ENCODE measurements at regions not wholly inside any gene's neighbourhood (a gene's known extent, or its start where the extent isn't known, plus 50 kb on each side); places are given as distances from the start of the nearest gene placed in this dataset.
A peak's percentile ranks its signal among the peaks of the same experiment; 100 is the strongest.

GRCh38 chrX:46447384-46447783, 97.8 kb downstream of the ZNF674 start:
- ATAC-seq, result no peak
- intact Hi-C loops (cut with micrococcal nuclease), result no loop called here

GRCh38 chrX:46446727-46447378, 98.4 kb downstream of the ZNF674 start:
- DNase-seq, result peak; percentile 91
- ATAC-seq, result peak; percentile 100
- intact Hi-C loops (cut with micrococcal nuclease), result no loop called here

More at GRCh38 chrX:46447384-46447783, 97.8 kb downstream of the ZNF674 start:
- no peak for DNase-seq

- ATAC-seq (no peak), DNase-seq (no peak)
- intact Hi-C loops (cut with micrococcal nuclease), result no loop called here
Measured at GRCh38 chrX:46444011-46444410, 101.2 kb downstream of the ZNF674 start.

GRCh38 chrX:46436744-46437143, 108.5 kb downstream of the ZNF674 start:
- no peak for DNase-seq
- intact Hi-C loops (cut with micrococcal nuclease), result no loop called here
- ATAC-seq, result no peak

- ATAC-seq (no peak), DNase-seq (no peak)
- intact Hi-C loops (cut with micrococcal nuclease), result no loop called here
Measured at GRCh38 chrX:46433892-46434291, 111.3 kb downstream of the ZNF674 start.

GRCh38 chrX:46408553-46409407, 136.4 kb downstream of the ZNF674 start:
- intact Hi-C loops (cut with micrococcal nuclease), result no loop called here
- ATAC-seq, result no peak
- DNase-seq, result peak; percentile 75

GRCh38 chrX:46407753-46408130, 137.5 kb downstream of the ZNF674 start:
- intact Hi-C loops (cut with micrococcal nuclease), result no loop called here
- DNase-seq (no peak), ATAC-seq (no peak)

- no peak for ATAC-seq
- intact Hi-C loops (cut with micrococcal nuclease), result no loop called here
Measured at GRCh38 chrX:46407036-46407752, 138.0 kb downstream of the ZNF674 start.

GRCh38 chrX:46404774-46405173, 140.4 kb downstream of the ZNF674 start:
- intact Hi-C loops (cut with micrococcal nuclease), result no loop called here

More at GRCh38 chrX:46407036-46407752, 138.0 kb downstream of the ZNF674 start:
- DNase-seq, result no peak

GRCh38 chrX:46400530-46401443, 144.4 kb downstream of the ZNF674 start:
- ATAC-seq, result no peak
- intact Hi-C loops (cut with micrococcal nuclease), result no loop called here

More at GRCh38 chrX:46404774-46405173, 140.4 kb downstream of the ZNF674 start:
- no peak for ATAC-seq
- no peak for DNase-seq

GRCh38 chrX:46398874-46399273, 146.3 kb downstream of the ZNF674 start:
- no peak for ATAC-seq
- intact Hi-C loops (cut with micrococcal nuclease), result no loop called here
- DNase-seq, result no peak

More at GRCh38 chrX:46400530-46401443, 144.4 kb downstream of the ZNF674 start:
- no peak for DNase-seq

GRCh38 chrX:46398126-46398525, 147.1 kb downstream of the ZNF674 start:
- DNase-seq (no peak), ATAC-seq (no peak)
- intact Hi-C loops (cut with micrococcal nuclease), result no loop called here

- no peak for DNase-seq
- intact Hi-C loops (cut with micrococcal nuclease), result no loop called here
- no peak for ATAC-seq
Measured at GRCh38 chrX:46386511-46386910, 158.7 kb downstream of the ZNF674 start.

GRCh38 chrX:46383006-46383405, 162.2 kb downstream of the ZNF674 start:
- intact Hi-C loops (cut with micrococcal nuclease), result no loop called here
- ATAC-seq (no peak), DNase-seq (no peak)

GRCh38 chrX:46382595-46382994, 162.6 kb downstream of the ZNF674 start:
- intact Hi-C loops (cut with micrococcal nuclease), result no loop called here
- DNase-seq (no peak), ATAC-seq (no peak)

- no peak for ATAC-seq
- intact Hi-C loops (cut with micrococcal nuclease), result no loop called here
- DNase-seq, result no peak
Measured at GRCh38 chrX:46381630-46382029, 163.6 kb downstream of the ZNF674 start.

GRCh38 chrX:46380148-46380752, 165.0 kb downstream of the ZNF674 start:
- intact Hi-C loops (cut with micrococcal nuclease), result no loop called here
- DNase-seq (no peak), ATAC-seq (no peak)

GRCh38 chrX:46376246-46376885, 168.9 kb downstream of the ZNF674 start:
- ATAC-seq (peak; percentile 81), DNase-seq (no peak)
- intact Hi-C loops (cut with micrococcal nuclease), result no loop called here

Data from left ventricle myocardium superior (tissue), 1 donor.